ENCODE measurements at regions not wholly inside any gene's neighbourhood (a gene's known extent, or its start where the extent isn't known, plus 50 kb on each side); places are given as distances from the start of the nearest gene placed in this dataset.

DNA sequence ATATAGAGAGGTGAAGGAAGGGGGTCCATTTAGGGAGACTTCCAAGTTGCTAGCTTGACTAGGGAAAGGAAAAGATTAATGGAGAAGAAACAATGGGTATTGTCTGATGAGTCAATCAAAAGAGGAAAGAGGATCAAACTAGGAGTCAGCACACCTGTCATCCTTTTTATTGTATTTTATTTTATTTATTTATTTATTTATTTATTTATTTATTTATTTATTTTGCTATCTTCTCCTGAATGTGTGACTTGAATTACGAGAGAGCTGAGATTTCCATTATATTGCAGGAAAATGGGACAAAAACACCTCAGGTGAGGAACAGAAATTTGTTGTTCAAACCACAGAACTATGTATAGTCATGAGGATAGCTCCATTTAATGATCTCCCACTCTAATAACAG is 58.9 kb downstream of the NUDT11 start:
- POLR2A ChIA-PET, result no interaction called here
- CTCF ChIA-PET, result no interaction called here

DNA sequence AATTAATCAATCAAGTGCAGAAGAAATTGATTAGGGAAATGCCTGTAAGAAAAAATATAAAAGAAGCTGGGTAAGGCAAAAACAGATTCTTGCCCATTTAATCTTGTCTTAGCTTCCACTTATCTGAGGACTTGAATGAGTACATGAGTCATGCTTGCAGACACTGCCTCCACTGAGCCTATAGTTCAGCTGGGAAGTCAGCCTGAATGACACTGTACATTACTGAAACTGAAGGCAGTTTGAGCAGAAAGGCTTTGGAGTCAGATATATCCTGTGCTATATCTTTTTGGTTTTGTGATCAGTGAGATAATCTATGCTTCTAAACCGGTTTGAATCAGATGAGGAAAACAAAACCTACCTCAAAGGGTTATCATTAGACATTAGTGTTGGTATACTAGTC is 61.3 kb downstream of the NUDT11 start:
- CTCF ChIA-PET, result no interaction called here

DNA sequence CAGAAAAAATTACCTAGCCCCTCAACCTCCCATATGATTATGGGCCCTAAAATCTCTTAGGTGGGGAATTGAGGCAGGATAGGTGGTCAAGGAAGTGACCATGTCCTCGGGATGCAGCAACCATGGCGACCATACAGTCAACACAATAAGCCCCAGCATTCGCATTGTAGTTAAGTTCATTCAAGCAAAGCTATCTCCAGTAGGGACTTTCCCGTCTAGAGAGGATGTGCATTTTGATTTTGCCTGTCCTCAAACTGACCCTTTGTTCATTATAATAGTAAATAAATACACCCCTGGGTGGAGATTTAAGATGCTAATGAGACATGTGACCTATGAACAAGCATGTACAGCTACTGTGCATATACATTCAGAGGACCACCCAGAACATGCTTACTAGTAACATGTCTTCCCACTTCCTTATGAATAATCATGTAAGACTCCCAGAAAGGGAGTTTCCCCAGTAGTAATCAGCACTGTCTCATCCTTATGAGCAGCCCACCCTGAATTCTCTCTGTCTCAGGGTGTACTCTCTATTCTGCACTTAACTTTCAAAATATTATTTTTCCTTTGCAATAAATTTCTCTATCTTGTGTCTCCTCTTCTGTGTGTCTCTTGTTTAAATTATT is 74.3 kb downstream of the NUDT11 start:
- POLR2A ChIA-PET, result no interaction called here
- CTCF ChIA-PET, result no interaction called here

More for the DNA sequence above, 61.3 kb downstream of the NUDT11 start:
- POLR2A ChIA-PET, result no interaction called here

DNA sequence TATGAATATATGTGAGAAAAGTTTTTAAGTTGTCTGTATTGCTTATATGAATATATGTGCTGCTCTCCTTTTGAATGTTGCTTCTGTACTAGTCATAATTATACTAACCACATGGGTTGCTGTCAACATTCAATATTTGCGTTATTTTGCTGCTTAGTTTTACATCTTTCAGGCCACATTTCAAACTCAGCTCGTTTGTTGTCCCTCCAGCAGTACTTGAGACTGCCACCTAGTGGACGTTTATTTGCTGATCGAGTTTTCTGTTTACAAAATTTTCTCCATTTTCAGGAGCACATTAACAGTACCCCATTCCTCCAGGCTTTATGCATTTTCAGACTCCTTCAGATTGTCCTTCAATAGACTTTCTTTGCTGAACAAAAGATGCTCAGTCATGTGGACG is 75.8 kb downstream of the NUDT11 start:
- POLR2A ChIA-PET, result no interaction called here
- CTCF ChIA-PET, result interaction anchor here (1.3 to 1.6 kb wide), 2 partner anchors 28 to 85 kb away, joined by 3 to 5 read pairs; no protein-coding TSS in a partner anchor

DNA sequence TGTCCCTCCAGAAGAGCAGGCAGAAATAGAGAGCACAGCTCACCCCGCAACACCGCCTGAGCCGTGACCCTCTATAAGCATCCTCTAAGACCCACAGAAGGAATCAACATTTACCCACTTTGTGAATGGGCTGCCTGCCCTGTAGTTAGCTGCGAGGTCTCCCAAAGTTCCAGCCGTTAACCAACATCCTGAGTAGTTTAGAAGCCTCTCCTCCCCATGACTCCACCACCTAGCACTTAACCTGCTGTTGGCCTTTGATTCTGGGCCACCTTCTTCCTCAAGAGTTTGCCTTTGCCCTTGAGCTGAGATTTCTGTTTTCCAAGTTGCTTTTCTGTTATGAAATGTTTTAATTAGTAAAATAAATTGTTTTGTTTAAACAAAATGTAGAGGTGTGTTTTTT is 75.8 kb downstream of the NUDT10 start:
- ChIA-PET CTCF (no interaction called here), POLR2A (no interaction called here)

DNA sequence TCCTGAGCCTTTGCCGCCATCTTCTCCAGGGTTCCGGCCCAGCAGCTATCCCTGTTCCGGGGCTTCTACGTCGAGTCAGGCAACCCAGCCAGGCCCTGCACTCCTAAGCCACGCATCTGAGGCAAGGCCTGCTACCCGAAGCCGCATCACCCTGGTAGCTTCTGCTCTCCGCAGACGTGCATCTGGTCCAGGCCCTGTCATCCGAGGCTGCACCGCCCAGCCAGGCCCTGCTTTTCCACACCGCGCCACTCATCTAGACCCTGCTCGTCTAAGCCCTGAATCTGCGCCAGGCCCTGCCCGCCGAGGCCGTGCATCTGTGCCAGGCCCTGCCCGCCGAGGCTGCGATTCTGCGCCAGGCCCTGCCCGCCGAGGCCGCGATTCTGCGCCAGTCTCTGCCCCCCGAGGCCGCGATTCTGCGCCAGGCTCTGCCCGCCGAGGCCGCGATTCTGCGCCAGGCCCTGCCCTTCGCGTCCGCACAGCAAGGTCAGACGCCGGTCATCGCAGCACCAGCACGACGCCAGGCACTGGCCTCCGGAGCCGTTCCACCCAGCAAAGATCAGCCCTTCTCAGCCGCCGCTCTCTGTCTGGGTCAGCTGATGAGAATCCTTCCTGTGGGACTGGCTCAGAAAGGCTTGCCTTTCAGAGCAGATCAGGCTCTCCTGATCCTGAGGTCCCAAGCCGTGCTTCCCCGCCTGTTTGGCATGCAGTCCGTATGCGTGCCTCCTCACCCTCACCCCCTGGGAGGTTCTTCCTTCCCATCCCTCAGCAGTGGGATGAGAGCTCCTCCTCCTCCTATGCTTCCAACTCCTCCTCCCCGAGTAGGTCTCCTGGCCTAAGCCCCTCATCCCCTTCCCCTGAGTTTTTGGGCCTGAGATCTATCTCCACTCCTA is 75.1 kb downstream of the NUDT10 start:
- POLR2A ChIA-PET, result no interaction called here
- CTCF ChIA-PET, result no interaction called here

DNA sequence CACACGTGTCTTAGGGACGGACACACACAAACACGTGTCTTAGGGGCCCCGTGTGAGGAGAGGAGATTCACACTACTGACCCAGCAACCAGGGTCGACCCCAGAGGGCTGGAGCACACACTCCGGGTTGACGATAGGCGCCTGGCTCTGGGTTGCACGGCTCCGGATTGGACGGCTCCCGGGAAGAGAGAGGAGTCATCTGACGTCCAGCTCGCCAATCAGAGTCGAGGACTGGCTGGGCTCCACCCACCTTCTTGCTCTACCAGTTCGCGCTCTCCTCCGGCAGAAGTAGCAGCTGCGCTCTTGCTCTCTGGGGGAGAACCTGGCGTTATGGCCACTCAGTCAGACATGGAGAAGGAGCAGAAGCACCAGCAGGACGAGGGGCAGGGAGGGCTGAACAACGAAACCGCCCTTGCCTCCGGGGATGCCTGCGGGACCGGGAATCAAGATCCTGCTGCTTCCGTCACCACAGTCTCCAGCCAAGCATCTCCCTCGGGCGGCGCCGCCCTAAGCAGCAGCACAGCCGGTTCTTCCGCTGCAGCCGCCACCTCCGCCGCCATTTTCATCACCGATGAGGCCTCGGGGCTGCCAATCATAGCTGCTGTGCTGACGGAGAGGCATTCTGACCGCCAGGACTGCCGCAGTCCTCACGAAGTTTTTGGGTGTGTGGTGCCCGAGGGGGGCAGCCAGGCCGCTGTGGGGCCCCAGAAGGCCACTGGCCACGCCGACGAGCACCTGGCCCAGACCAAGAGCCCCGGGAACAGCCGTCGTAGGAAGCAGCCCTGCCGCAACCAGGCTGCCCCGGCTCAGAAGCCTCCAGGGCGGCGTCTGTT is 74.3 kb downstream of the NUDT10 start:
- POLR2A ChIA-PET, result no interaction called here
- CTCF ChIA-PET, result no interaction called here

DNA sequence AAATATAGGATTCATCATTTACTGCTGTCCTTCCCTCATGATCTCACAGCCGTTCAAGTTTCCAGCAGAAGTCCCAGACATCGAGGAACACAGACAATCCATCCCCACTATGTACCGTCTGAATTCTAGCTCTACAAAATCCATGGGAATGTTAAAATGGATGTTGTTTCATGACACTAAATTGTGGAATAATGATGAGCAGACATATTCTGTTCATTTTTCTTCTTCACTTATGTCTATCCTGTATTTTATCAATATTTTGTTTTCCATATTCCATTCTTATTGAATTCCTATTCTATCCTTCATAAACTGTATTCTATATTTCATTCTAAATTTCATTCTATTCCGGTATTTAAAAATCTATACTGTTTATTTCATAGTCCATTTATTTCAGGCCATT is 71.8 kb downstream of the NUDT10 start:
- POLR2A ChIA-PET, result no interaction called here

DNA sequence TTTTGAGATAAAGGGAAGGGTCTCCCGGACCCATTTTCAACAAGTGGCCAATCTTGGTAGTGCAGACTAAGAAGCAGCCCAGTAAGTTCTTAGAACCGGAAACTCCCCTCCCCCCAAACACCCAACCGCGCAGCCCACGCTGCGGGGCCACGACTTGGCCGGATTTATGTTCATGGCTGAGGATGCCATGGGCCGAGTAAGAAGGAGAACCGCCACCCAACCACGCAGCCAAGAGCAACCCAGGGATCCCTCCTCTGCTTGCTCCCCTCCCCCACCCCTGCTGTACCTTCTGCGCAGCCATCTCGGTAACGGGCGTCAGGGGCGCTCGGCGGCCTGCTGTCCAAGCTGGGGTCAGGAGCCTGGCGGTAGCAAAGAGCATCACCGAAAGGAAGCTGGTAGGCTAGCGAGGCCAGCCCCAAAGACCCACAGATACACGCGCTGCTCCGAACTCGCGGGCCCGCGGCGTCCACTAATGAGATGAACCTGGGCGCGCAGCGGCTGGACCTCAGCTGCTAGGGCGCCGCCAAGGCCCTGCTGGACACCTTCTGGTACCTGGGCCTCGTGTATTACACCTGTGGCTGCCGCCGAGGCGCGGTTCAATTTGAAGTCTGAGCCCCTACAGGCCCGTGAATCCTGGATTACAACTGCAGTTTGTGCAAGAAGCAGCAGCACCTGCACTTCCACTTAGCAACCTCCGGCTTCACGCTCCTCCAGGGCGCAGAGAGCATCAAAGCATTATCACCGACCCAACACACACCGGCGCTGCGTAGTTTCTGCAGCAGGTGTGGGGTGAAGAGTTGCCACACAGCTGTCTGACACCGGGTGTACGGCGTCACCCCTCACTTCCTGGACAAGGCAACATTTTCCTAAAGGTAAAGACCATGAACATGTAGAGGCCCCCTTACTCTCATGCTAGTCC is 63.4 kb downstream of the NUDT10 start:
- ChIA-PET CTCF (interaction anchor here (0.6 to 0.9 kb wide), 2 partner anchors 63 kb away, joined by 3 read pairs; partner anchors contain the start of gene NUDT10), POLR2A (no interaction called here)

More for the DNA sequence above, 71.8 kb downstream of the NUDT10 start:
- CTCF ChIA-PET, result no interaction called here

DNA sequence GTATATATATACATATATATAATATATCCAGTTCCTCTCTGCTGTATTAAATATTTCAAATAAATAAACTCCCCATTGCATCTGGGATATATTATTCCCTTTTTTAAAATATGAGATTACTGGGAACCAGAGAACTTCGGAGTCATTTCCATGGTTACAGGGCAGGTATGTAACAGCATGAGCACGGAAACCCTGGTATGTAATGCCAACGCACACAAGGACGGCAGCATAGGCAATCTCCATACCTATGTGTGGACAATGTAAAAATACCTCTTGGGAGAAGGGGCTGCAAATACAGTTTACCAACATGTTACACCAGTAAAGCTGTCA is 62.8 kb downstream of the NUDT10 start:
- POLR2A ChIA-PET, result no interaction called here
- CTCF ChIA-PET, result interaction anchor here (0.9 kb wide), 1 partner anchor 63 kb away, joined by 3 read pairs; the partner anchor contains the start of gene NUDT10

Data from activated CD8-positive, alpha-beta memory T cell treated with anti-CD3 and anti-CD28 coated beads for 36 hours (primary cell).